ENCODE measurements at regions not wholly inside any gene's neighbourhood (a gene's known extent, or its start where the extent isn't known, plus 50 kb on each side); places are given as distances from the start of the nearest gene placed in this dataset.

- H3K4me3 ChIP-seq, result no peak overlapping the region
- H3K9me3 ChIP-seq, result no peaks in the 10 kb centered on the region
- DNase-seq (no peak), ATAC-seq (no peak), FAIRE-seq (no peak)
- intact Hi-C loops (cut with DNase I), result no loop called here
- no peak overlapping the region for H3K27ac ChIP-seq
- no peaks in the 10 kb centered on the region for H3K4me1 ChIP-seq
- TF ChIP-seq, protein P1, sequence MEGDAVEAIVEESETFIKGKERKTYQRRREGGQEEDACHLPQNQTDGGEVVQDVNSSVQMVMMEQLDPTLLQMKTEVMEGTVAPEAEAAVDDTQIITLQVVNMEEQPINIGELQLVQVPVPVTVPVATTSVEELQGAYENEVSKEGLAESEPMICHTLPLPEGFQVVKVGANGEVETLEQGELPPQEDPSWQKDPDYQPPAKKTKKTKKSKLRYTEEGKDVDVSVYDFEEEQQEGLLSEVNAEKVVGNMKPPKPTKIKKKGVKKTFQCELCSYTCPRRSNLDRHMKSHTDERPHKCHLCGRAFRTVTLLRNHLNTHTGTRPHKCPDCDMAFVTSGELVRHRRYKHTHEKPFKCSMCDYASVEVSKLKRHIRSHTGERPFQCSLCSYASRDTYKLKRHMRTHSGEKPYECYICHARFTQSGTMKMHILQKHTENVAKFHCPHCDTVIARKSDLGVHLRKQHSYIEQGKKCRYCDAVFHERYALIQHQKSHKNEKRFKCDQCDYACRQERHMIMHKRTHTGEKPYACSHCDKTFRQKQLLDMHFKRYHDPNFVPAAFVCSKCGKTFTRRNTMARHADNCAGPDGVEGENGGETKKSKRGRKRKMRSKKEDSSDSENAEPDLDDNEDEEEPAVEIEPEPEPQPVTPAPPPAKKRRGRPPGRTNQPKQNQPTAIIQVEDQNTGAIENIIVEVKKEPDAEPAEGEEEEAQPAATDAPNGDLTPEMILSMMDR (IDR thresholded peaks at IDR 0.05), result no peak
- 80 to 82% methylated on average over 3 of the region's 3 CpGs for WGBS, 2 donors
- H3K36me3 ChIP-seq, result no peaks in the 10 kb centered on the region
- peaks cover 0 to 4% (median 0%) of the 10 kb centered on the region in 4 donors for H3K27me3 ChIP-seq
These were observed 297.7 kb downstream of the ICOS start for GRCh38 chr2:204234248-204234647.

DNA sequence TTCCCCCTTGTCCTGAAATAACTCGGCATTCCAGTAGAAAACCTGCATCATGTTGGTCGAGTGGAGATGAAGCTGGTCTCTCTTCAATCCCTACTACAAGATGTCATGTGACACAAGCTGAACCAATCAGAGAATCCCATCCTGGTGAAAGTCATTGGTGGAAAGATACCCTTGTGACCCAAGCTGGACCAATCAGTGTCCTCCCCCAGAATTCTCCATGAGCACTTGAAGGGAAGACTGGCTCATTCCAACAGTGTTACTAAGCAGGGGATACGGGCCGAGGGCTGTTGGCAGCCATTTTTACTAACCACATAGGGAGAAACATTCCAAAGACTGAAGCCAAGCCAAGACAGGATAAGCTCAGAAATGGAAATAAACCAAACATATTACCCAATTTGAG is 298.3 kb downstream of the ICOS start:
- FAIRE-seq (no peak), ATAC-seq (no peak), DNase-seq (no peak)
- Histone ChIP-seq H3K36me3 (no peaks in the 10 kb centered on the region), H3K27ac (no peak overlapping the region), H3K4me3 (no peak overlapping the region), H3K9me3 (no peaks in the 10 kb centered on the region), H3K4me1 (no peaks in the 10 kb centered on the region), H3K27me3 (peaks cover 0 to 3% (median 0%) of the 10 kb centered on the region in 4 donors)
- WGBS, 2 donors, result 76 to 88% methylated on average over 4 of the region's 4 CpGs
- intact Hi-C loops (cut with DNase I), result no loop called here
- TF ChIP-seq, protein P1 (IDR thresholded peaks at IDR 0.05), result no peak

GRCh38 chr2:204237416-204237815 is 300.9 kb downstream of the ICOS start:
- Histone ChIP-seq H3K27ac (no peak overlapping the region), H3K4me3 (no peak overlapping the region), H3K4me1 (no peaks in the 10 kb centered on the region), H3K36me3 (no peaks in the 10 kb centered on the region), H3K9me3 (no peaks in the 10 kb centered on the region), H3K27me3 (no peaks in the 10 kb centered on the region)
- DNase-seq, result no peak
- no peak for FAIRE-seq
- 76 to 81% methylated on average over 4 of the region's 4 CpGs for WGBS, 2 donors
- no peak for ATAC-seq
- intact Hi-C loops (cut with DNase I), result no loop called here
- TF ChIP-seq, protein P1 (IDR thresholded peaks at IDR 0.05), result no peak

GRCh38 chr2:204239411-204240165 is 303.0 kb downstream of the ICOS start:
- H3K27me3 ChIP-seq, result no peaks in the 10 kb centered on the region
- no peaks in the 10 kb centered on the region for H3K4me1 ChIP-seq
- H3K27ac ChIP-seq, result no peak overlapping the region
- H3K9me3 ChIP-seq, result no peaks in the 10 kb centered on the region
- WGBS, 2 donors, result 66 to 72% methylated on average over 7 of the region's 7 CpGs
- intact Hi-C loops (cut with DNase I), result no loop called here
- no peak for FAIRE-seq
- no peaks in the 10 kb centered on the region for H3K36me3 ChIP-seq
- DNase-seq, result no peak
- TF ChIP-seq, protein P1 (IDR thresholded peaks at IDR 0.05), result no peak
- no peak overlapping the region for H3K4me3 ChIP-seq
- no peak for ATAC-seq

- WGBS, 2 donors, result 68 to 84% methylated on average over 2 of the region's 2 CpGs
- Histone ChIP-seq H3K9me3 (no peaks in the 10 kb centered on the region), H3K4me3 (no peak overlapping the region), H3K4me1 (no peaks in the 10 kb centered on the region), H3K27ac (no peak overlapping the region), H3K36me3 (no peaks in the 10 kb centered on the region), H3K27me3 (no peaks in the 10 kb centered on the region)
- intact Hi-C loops (cut with DNase I), result no loop called here
- ATAC-seq (no peak), FAIRE-seq (no peak), DNase-seq (no peak)
- TF ChIP-seq, protein P1 (IDR thresholded peaks at IDR 0.05), result no peak
These were observed 304.3 kb upstream of the PARD3B start for GRCh38 chr2:204240961-204241360.

Data from pancreas (tissue), 10 donors.